Skeletal muscle cell (primary cell): ENCODE measurements at regions not wholly inside any gene's neighbourhood (a gene's known extent, or its start where the extent isn't known, plus 50 kb on each side); places are given as distances from the start of the nearest gene placed in this dataset.

Experiments
- DNase-seq: peaks from one replicate; pipeline ENCODE4 v3.0.0-alpha.2; 2010; ENCODE audit warnings: low read depth
- H3K4me3 ChIP-seq: 2 replicates; pipeline ENCODE4 v1.5.1; 2011; ENCODE audit warnings: low read depth, mild to moderate bottlenecking, control low read depth, low read length, moderate library complexity

GRCh38 chr1:98490099-98490498, 171.4 kb upstream of the SNX7 start:
- no peak for DNase-seq
- H3K4me3 ChIP-seq, result no peak overlapping the region

- DNase-seq, result no peak
- no peak overlapping the region for H3K4me3 ChIP-seq
Observed at GRCh38 chr1:98487620-98488019, 173.9 kb upstream of the SNX7 start.

GRCh38 chr1:98482611-98483010, 178.9 kb upstream of the SNX7 start:
- H3K4me3 ChIP-seq, result no peak overlapping the region
- no peak for DNase-seq

- H3K4me3 ChIP-seq, result no peak overlapping the region
- no peak for DNase-seq
Observed at GRCh38 chr1:98480271-98480670, 181.2 kb upstream of the SNX7 start.

- DNase-seq, result no peak
- H3K4me3 ChIP-seq, result no peak overlapping the region
Observed at GRCh38 chr1:98478121-98478520, 183.4 kb upstream of the SNX7 start.

- no peak for DNase-seq
- no peak overlapping the region for H3K4me3 ChIP-seq
Observed at GRCh38 chr1:98472878-98473277, 188.6 kb upstream of the SNX7 start.

GRCh38 chr1:98471633-98472032, 189.9 kb upstream of the SNX7 start:
- no peak overlapping the region for H3K4me3 ChIP-seq
- DNase-seq, result no peak

GRCh38 chr1:98468111-98468717, 193.3 kb upstream of the SNX7 start:
- H3K4me3 ChIP-seq, result no peak overlapping the region
- DNase-seq, result peak; percentile 29

GRCh38 chr1:98467586-98467985, 193.9 kb upstream of the SNX7 start:
- no peak for DNase-seq
- H3K4me3 ChIP-seq, result no peak overlapping the region

- no peak for DNase-seq
- H3K4me3 ChIP-seq, result no peak overlapping the region
Observed at GRCh38 chr1:98467122-98467521, 194.4 kb upstream of the SNX7 start.

GRCh38 chr1:98461873-98462385, 199.6 kb upstream of the SNX7 start:
- no peak overlapping the region for H3K4me3 ChIP-seq
- no peak for DNase-seq

GRCh38 chr1:98460136-98460535, 201.4 kb upstream of the SNX7 start:
- H3K4me3 ChIP-seq, result no peak overlapping the region
- no peak for DNase-seq

GRCh38 chr1:98459486-98459870, 202.0 kb upstream of the SNX7 start:
- DNase-seq, result no peak
- no peak overlapping the region for H3K4me3 ChIP-seq

- DNase-seq, result no peak
- no peak overlapping the region for H3K4me3 ChIP-seq
Observed at GRCh38 chr1:98458511-98459485, 202.7 kb upstream of the SNX7 start.

GRCh38 chr1:98457248-98457647, 204.3 kb upstream of the SNX7 start:
- H3K4me3 ChIP-seq, result no peak overlapping the region
- no peak for DNase-seq

GRCh38 chr1:98454666-98455065, 206.9 kb upstream of the SNX7 start:
- no peak for DNase-seq

GRCh38 chr1:98453066-98453465, 208.5 kb upstream of the SNX7 start:
- no peak for DNase-seq
- H3K4me3 ChIP-seq, result no peak overlapping the region

More at GRCh38 chr1:98454666-98455065, 206.9 kb upstream of the SNX7 start:
- no peak overlapping the region for H3K4me3 ChIP-seq

- no peak overlapping the region for H3K4me3 ChIP-seq
- DNase-seq, result no peak
Observed at GRCh38 chr1:98452162-98452561, 209.4 kb upstream of the SNX7 start.

- DNase-seq, result no peak
- no peak overlapping the region for H3K4me3 ChIP-seq
Observed at GRCh38 chr1:98441281-98441680, 220.2 kb upstream of the SNX7 start.

- H3K4me3 ChIP-seq, result no peak overlapping the region
- DNase-seq, result no peak
Observed at GRCh38 chr1:98439471-98439870, 222.1 kb upstream of the SNX7 start.

GRCh38 chr1:98437540-98437939, 224.0 kb upstream of the SNX7 start:
- H3K4me3 ChIP-seq, result no peak overlapping the region
- DNase-seq, result no peak
